IMR-90 (cell line): ENCODE measurements at regions not wholly inside any gene's neighbourhood (a gene's known extent, or its start where the extent isn't known, plus 50 kb on each side); places are given as distances from the start of the nearest gene placed in this dataset.

Experiments used
- BHLHE40 ChIP-seq: fragments of 150-350 bp; IDR thresholded peaks from 2 replicates; pipeline ENCODE4 v1.6.1; 2016; ENCODE audit warnings: mild to moderate bottlenecking, low read depth, low read length
- CHD1 ChIP-seq: IDR thresholded peaks from 2 replicates; pipeline ENCODE4 v1.6.1; 2012; ENCODE audit warnings: low read depth, low read length, improper control_type of control experiment
- FOS ChIP-seq: fragments of 150-350 bp; IDR thresholded peaks from 2 replicates; pipeline ENCODE4 v1.6.1; 2016; ENCODE audit warnings: low read depth, low read length
- POLR2A ChIP-seq: IDR thresholded peaks from 2 replicates; pipeline ENCODE4 v1.6.1; 2012; ENCODE audit warnings: mild to moderate bottlenecking, low read depth, low read length
- SMC3 ChIP-seq: fragments of 150-350 bp; IDR thresholded peaks from 2 replicates; pipeline ENCODE4 v1.6.1; 2016; ENCODE audit warnings: low read depth, mild to moderate bottlenecking, antibody characterized with exemption, low read length, moderate library complexity
- USF2 ChIP-seq: fragments of 150-350 bp; IDR thresholded peaks from 2 replicates; pipeline ENCODE4 v1.6.1; 2017; ENCODE audit warnings: mild to moderate bottlenecking, antibody characterized with exemption, low read length, low read depth
- TF ChIP-seq, protein P1 (sequence below): conservative IDR thresholded peaks from 2 replicates; pipeline ENCODE4 v1.5.1; 2012; ENCODE audit warnings: mild to moderate bottlenecking, low read depth, low read length, improper control_type of control experiment

DNA sequence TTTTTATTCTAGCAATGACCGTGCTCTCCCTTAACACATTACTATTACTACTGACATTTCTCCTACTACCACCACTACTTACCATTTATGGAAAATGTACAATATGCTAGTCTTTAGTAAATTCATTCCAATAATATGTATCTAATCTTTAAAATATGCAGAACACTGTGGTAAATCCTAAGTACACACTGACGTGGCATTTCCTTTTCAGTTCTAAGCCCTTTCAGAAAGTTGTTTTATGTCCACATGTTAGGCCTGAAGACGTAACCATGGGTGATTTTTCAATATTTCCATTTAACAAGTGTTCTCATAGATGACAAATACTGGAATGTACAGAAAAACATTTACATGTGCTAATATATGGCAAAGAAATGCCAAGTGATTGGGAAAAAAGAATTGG is 268.6 kb upstream of the SLIT2 start:
- TF ChIP-seq, protein P1, sequence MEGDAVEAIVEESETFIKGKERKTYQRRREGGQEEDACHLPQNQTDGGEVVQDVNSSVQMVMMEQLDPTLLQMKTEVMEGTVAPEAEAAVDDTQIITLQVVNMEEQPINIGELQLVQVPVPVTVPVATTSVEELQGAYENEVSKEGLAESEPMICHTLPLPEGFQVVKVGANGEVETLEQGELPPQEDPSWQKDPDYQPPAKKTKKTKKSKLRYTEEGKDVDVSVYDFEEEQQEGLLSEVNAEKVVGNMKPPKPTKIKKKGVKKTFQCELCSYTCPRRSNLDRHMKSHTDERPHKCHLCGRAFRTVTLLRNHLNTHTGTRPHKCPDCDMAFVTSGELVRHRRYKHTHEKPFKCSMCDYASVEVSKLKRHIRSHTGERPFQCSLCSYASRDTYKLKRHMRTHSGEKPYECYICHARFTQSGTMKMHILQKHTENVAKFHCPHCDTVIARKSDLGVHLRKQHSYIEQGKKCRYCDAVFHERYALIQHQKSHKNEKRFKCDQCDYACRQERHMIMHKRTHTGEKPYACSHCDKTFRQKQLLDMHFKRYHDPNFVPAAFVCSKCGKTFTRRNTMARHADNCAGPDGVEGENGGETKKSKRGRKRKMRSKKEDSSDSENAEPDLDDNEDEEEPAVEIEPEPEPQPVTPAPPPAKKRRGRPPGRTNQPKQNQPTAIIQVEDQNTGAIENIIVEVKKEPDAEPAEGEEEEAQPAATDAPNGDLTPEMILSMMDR, result no peak
- no peak for TF ChIP-seq POLR2A
- peak; percentile 61 for TF ChIP-seq FOS
- TF ChIP-seq CHD1, result no peak
- no peak for TF ChIP-seq BHLHE40
- TF ChIP-seq SMC3, result no peak
- no peak for TF ChIP-seq USF2
